HG03108 (cell line): ENCODE measurements at regions not wholly inside any gene's neighbourhood (a gene's known extent, or its start where the extent isn't known, plus 50 kb on each side); places are given as distances from the start of the nearest gene placed in this dataset.

Source experiments
- ATAC-seq: cut with Tn5 transposase; IDR thresholded peaks from one replicate; pipeline ENCODE4 v1.9.1; 2021; ENCODE audit warnings: moderate library complexity; ENCODE audit not compliant: unreplicated experiment

- ATAC-seq = no peak
Measured at GRCh38 chr12:127690161-127690560, 576.8 kb upstream of the TMEM132C start.

GRCh38 chr12:127696963-127697362 lies 570.0 kb upstream of the TMEM132C start:
- ATAC-seq = no peak

GRCh38 chr12:127703026-127703425 lies 563.9 kb upstream of the TMEM132C start:
- ATAC-seq = no peak

- no peak for ATAC-seq
Measured at GRCh38 chr12:127711108-127711507, 555.9 kb upstream of the TMEM132C start.

- no peak for ATAC-seq
Measured at GRCh38 chr12:127712561-127712960, 554.4 kb upstream of the TMEM132C start.

GRCh38 chr12:127716166-127716565 lies 550.8 kb upstream of the TMEM132C start:
- no peak for ATAC-seq

- no peak for ATAC-seq
Measured at GRCh38 chr12:127717278-127717677, 549.7 kb upstream of the TMEM132C start.

GRCh38 chr12:127720334-127720733 lies 546.6 kb upstream of the TMEM132C start:
- ATAC-seq = no peak

GRCh38 chr12:127722611-127723010 lies 544.4 kb upstream of the TMEM132C start:
- no peak for ATAC-seq

GRCh38 chr12:127723251-127723650 lies 543.7 kb upstream of the TMEM132C start:
- no peak for ATAC-seq

GRCh38 chr12:127726671-127727315 lies 540.2 kb upstream of the TMEM132C start:
- ATAC-seq = no peak

- no peak for ATAC-seq
Measured at GRCh38 chr12:127728285-127728684, 538.7 kb upstream of the TMEM132C start.

GRCh38 chr12:127728729-127729128 lies 538.2 kb upstream of the TMEM132C start:
- ATAC-seq = no peak

- no peak for ATAC-seq
Measured at GRCh38 chr12:127729381-127729780, 537.6 kb upstream of the TMEM132C start.

GRCh38 chr12:127731657-127732056 lies 535.3 kb upstream of the TMEM132C start:
- ATAC-seq = no peak

GRCh38 chr12:127742231-127742630 lies 524.7 kb upstream of the TMEM132C start:
- ATAC-seq = no peak

GRCh38 chr12:127745469-127746212 lies 521.3 kb upstream of the TMEM132C start:
- no peak for ATAC-seq

GRCh38 chr12:127749416-127749815 lies 517.6 kb upstream of the TMEM132C start:
- no peak for ATAC-seq

- no peak for ATAC-seq
Measured at GRCh38 chr12:127750076-127750840, 516.7 kb upstream of the TMEM132C start.

GRCh38 chr12:127752802-127753201 lies 514.2 kb upstream of the TMEM132C start:
- ATAC-seq = no peak

GRCh38 chr12:127760357-127760756 lies 506.6 kb upstream of the TMEM132C start:
- ATAC-seq = no peak

- no peak for ATAC-seq
Measured at GRCh38 chr12:127760996-127761395, 506.0 kb upstream of the TMEM132C start.
